Heart left ventricle (tissue), 16 donors: ENCODE measurements at regions not wholly inside any gene's neighbourhood (a gene's known extent, or its start where the extent isn't known, plus 50 kb on each side); places are given as distances from the start of the nearest gene placed in this dataset.

ENCODE experiments used
- ATAC-seq, 4 donors: fragments of 200-7000 bp; cut with Tn5 transposase; one replicate each; pipeline ENCODE4 v1.9.1; 2020 to 2022; ENCODE audit warnings: moderate library complexity in 4 of 4, mild to moderate bottlenecking in 3 of 4, moderate number of reproducible peaks in 1 of 4
- DNase-seq, 5 donors: peaks; one replicate each; pipeline ENCODE4 v3.0.0-alpha.2; 2020
- H3K27ac ChIP-seq, 12 donors: fragments of 200-600 bp; sonication (generic) in 4 of 12; one replicate each; pipeline versions ENCODE4 v1.5.0 to v1.8.0; 2016 to 2022; ENCODE audit warnings: mild to moderate bottlenecking in 2 of 12
- H3K27me3 ChIP-seq, 9 donors: fragments of 200-600 bp; sonication (generic) in 2 of 9; one replicate each; pipeline versions ENCODE4 v1.5.1 to v1.8.0; 2016 to 2022; ENCODE audit warnings: mild to moderate bottlenecking in 3 of 9
- H3K36me3 ChIP-seq, 9 donors: fragments of 200-600 bp; sonication (generic) in 2 of 9; one replicate each; pipeline versions ENCODE4 v1.5.0 to v1.8.0; 2018 to 2022; ENCODE audit warnings: mild to moderate bottlenecking in 2 of 9
- H3K4me1 ChIP-seq, 12 donors: fragments of 200-600 bp; sonication (generic) in 4 of 12; one replicate each; pipeline versions ENCODE4 v1.5.0 to v1.8.0; 2016 to 2022; ENCODE audit warnings: mild to moderate bottlenecking in 3 of 12
- H3K4me3 ChIP-seq, 12 donors: fragments of 200-600 bp; sonication (generic) in 4 of 12; one replicate each; pipeline versions ENCODE4 v1.5.0 to v1.8.0; 2017 to 2022; ENCODE audit warnings: mild to moderate bottlenecking in 9 of 12, moderate library complexity in 4 of 12
- H3K9me3 ChIP-seq, 12 donors: fragments of 200-600 bp; sonication (generic) in 4 of 12; one replicate each; pipeline versions ENCODE4 v1.5.0 to v1.8.0; 2016 to 2022; ENCODE audit warnings: mild to moderate bottlenecking in 1 of 12
- CTCF ChIP-seq, 12 donors: fragments of 200-600 bp; sonication (generic) in 4 of 12; IDR thresholded peaks; one replicate each; pipeline versions ENCODE4 v1.5.0 to v1.8.0; 2018 to 2022; ENCODE audit warnings: antibody characterized with exemption in 12 of 12, mild to moderate bottlenecking in 5 of 12
- POLR2A ChIP-seq, 2 donors: fragments of 450-650 bp; IDR thresholded peaks; one replicate each; pipeline ENCODE4 v1.6.1; 2017; ENCODE audit warnings: antibody characterized with exemption in 2 of 2, mild to moderate bottlenecking in 2 of 2, moderate library complexity in 2 of 2
- WGBS, 4 donors: extraction: QIAGEN DNeasy Blood & Tissue Kit in 2 of 4; methylation state at CpG; one replicate each; pipeline versions ENCODE4 v1.1.5 to v1.1.7; 2013 to 2018; 5-methylcytosine and 5-hydroxymethylcytosine counted together
- intact Hi-C, 10 donors: fragments of 100-400 bp; cut with DNase I; formaldehyde crosslinking; loops; one replicate each; pipeline versions ENCODE4 v1.11.1 to v1.14.2; 2022
- donor health status: ischemic (EF 13 %, LVEDD 7.1; RV severe dilation, severe dysfunction).
- donor health status: healthy with polysubstance abuse.
- donor health status: DM: no; HTN: yes; CAD: no.
- donor health status: DM: no; HTN: no; CAD: no.
- donor health status: ischemic (EF 25% LVEDD 6.9; RV normal size, moderate dysfunction).
- donor health status: ischemic (EF 25% LVEDD 5.7; RV mildly dilated, moderate dysfunction).
- donor health status: healthy.
- donor health status: DM: yes; HTN: yes; CAD: no.
- donor health status: ischemic (EF 35%, LVEDD 5.7; RV mildly dilated, moderate dysfunction).
- donor health status: nonischemic (EF 11% LVEDD 7.7; RV severe dilation, severe dysfunction).
- donor health status: DM: yes; HTN: yes; CAD: no.
- donor health status: PGD.
- donor health status: ischemic (EF 29% LVEDD 5.4; RV normal size, mild dysfunction).
- donor health status: nonischemic (EF 23%, LVEDD 6.1; RV moderate dilation, normal function).

- peaks cover 0 to 13% (median 0%) of the 10 kb centered on the region in 12 donors for H3K4me1 ChIP-seq
- intact Hi-C loops: loop anchor here in 1 of 10 donors (10.0 kb wide), 1 partner anchor 108 kb away; no protein-coding TSS in a partner anchor
- no peak overlapping the region for H3K4me3 ChIP-seq
- DNase-seq (no peak), ATAC-seq (no peak)
- H3K9me3 ChIP-seq: no peaks in the 10 kb centered on the region
- TF ChIP-seq CTCF (IDR thresholded peaks at IDR 0.05): no peak
- no peak for TF ChIP-seq POLR2A (IDR thresholded peaks at IDR 0.05)
- H3K36me3 ChIP-seq: no peaks in the 10 kb centered on the region
- H3K27me3 ChIP-seq: no peaks in the 10 kb centered on the region
- WGBS, 4 donors: 76 to 87% (median 81%) methylated on average over 4 of the region's 4 CpGs
- H3K27ac ChIP-seq: no peak overlapping the region
Measured at GRCh38 chr18:25457126-25457525, 105.2 kb upstream of the ZNF521 start.

DNA sequence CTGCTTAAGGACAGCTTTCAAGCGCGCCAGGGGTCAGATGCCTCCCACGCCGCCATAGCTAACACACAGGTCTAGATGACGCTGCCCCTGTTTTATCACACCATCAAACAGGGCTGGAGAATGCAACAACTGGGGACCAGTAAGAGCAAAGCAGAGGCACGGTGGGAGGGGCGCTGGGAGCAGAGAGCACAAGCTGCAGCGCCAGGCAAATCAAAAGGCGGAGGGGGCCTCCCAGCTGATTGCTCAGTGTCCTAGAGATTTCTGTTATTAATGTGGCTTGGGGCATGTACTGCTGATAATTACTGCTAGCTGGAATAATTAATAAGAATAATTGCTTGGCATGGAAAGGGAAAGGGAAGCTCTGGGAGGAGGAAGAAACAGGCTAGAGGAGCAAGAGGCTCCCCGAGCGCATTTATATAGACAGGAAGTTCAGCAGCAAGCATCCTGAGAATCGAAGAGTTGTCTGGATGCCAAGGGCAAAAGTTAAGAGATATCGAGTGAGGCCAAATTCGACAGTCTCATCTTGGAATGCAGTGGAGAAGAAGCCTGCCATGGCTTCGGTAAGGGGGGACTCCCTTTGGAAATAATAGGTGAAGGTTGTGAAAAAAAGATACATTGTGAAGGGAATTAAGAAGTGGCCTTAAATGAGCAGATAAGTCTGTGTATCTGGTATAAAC lies 104.5 kb upstream of the ZNF521 start:
- DNase-seq: no peak
- intact Hi-C loops: loop anchor here in 1 of 10 donors (10.0 kb wide), 1 partner anchor 108 kb away; no protein-coding TSS in a partner anchor
- TF ChIP-seq POLR2A (IDR thresholded peaks at IDR 0.05): no peak
- TF ChIP-seq CTCF (IDR thresholded peaks at IDR 0.05): no peak
- Histone ChIP-seq H3K9me3 (peaks cover 0 to 5% (median under 1%) of the 10 kb centered on the region in 12 donors), H3K27me3 (no peaks in the 10 kb centered on the region), H3K36me3 (no peaks in the 10 kb centered on the region), H3K27ac (no peak overlapping the region), H3K4me1 (peaks cover 0 to 13% (median 0%) of the 10 kb centered on the region in 12 donors), H3K4me3 (no peak overlapping the region)
- WGBS, 4 donors: 53 to 59% (median 55%) methylated on average over 15 of the region's 15 CpGs
- ATAC-seq: no peak

GRCh38 chr18:25455646-25456045 lies 103.7 kb upstream of the ZNF521 start:
- peaks cover 0 to 13% (median 0%) of the 10 kb centered on the region in 12 donors for H3K4me1 ChIP-seq
- no peak for TF ChIP-seq POLR2A (IDR thresholded peaks at IDR 0.05)
- no peak for TF ChIP-seq CTCF (IDR thresholded peaks at IDR 0.05)
- H3K4me3 ChIP-seq: no peak overlapping the region
- H3K36me3 ChIP-seq: no peaks in the 10 kb centered on the region
- DNase-seq (no peak), ATAC-seq (no peak)
- WGBS, 4 donors: 66 to 74% (median 71%) methylated on average over 2 of the region's 2 CpGs
- H3K27ac ChIP-seq: no peak overlapping the region
- intact Hi-C loops: loop anchor here in 1 of 10 donors (10.0 kb wide), 1 partner anchor 109 kb away; no protein-coding TSS in a partner anchor
- peaks cover 0 to 13% (median 8%) of the 10 kb centered on the region in 12 donors for H3K9me3 ChIP-seq
- no peaks in the 10 kb centered on the region for H3K27me3 ChIP-seq

- Histone ChIP-seq H3K27ac (no peak overlapping the region), H3K36me3 (no peaks in the 10 kb centered on the region), H3K27me3 (no peaks in the 10 kb centered on the region), H3K9me3 (peaks cover 0 to 17% (median 8%) of the 10 kb centered on the region in 12 donors), H3K4me1 (peaks cover 0 to 13% (median 0%) of the 10 kb centered on the region in 12 donors), H3K4me3 (no peak overlapping the region)
- ATAC-seq (no peak), DNase-seq (no peak)
- intact Hi-C loops: loop anchor here in 1 of 10 donors (10.0 kb wide), 1 partner anchor 110 kb away; no protein-coding TSS in a partner anchor
- 78 to 88% (median 86%) methylated on average over 1 of the region's 1 CpG for WGBS, 4 donors
- TF ChIP-seq POLR2A (IDR thresholded peaks at IDR 0.05) (no peak), CTCF (IDR thresholded peaks at IDR 0.05) (no peak)
Measured at GRCh38 chr18:25455159-25455558, 103.2 kb upstream of the ZNF521 start.
